Neural cell (in vitro differentiated cells): ENCODE measurements at regions not wholly inside any gene's neighbourhood (a gene's known extent, or its start where the extent isn't known, plus 50 kb on each side); places are given as distances from the start of the nearest gene placed in this dataset.
"Not testable (repeated sequence)": the region's sequence is repeated elsewhere in the genome, so short reads cannot be mapped to it uniquely, and the experiment has no call there.

Source experiments
- H2AFZ ChIP-seq: fragments of 200-600, 300-800 bp; sonication (generic), shearing (Covaris generic); 2 replicates; pipeline ENCODE4 v1.6.0; 2014; ENCODE audit warnings: low read depth, mild to moderate bottlenecking, antibody characterized with exemption, low read length, moderate library complexity
- H3F3A ChIP-seq: fragments of 200-600 bp; shearing (Covaris generic); 2 replicates; pipeline ENCODE4 v1.6.1; 2016; ENCODE audit warnings: mild to moderate bottlenecking, moderate library complexity, mixed read lengths, antibody characterized with exemption, low read length; ENCODE audit not compliant: insufficient read depth, poor library complexity, severe bottlenecking
- H3K27ac ChIP-seq: fragments of 200-600, 300-800 bp; sonication (generic), shearing (Covaris generic); 2 replicates; pipeline ENCODE4 v1.5.1; 2014; ENCODE audit warnings: mild to moderate bottlenecking, low read length, moderate library complexity
- H3K27me3 ChIP-seq: fragments of 300-800, 200-600 bp; sonication (generic), shearing (Covaris generic); 2 replicates; pipeline ENCODE4 v1.6.0; 2014; ENCODE audit warnings: mild to moderate bottlenecking, low read depth, low read length, moderate library complexity; ENCODE audit not compliant: insufficient read depth
- H3K36me3 ChIP-seq: fragments of 300-800, 200-600 bp; sonication (generic), shearing (Covaris generic); 2 replicates; pipeline ENCODE4 v1.5.1; 2014; ENCODE audit warnings: mild to moderate bottlenecking, antibody characterized with exemption, low read length, moderate library complexity; ENCODE audit not compliant: insufficient read depth
- H3K4me2 ChIP-seq: fragments of 300-800, 200-600 bp; sonication (generic), shearing (Covaris generic); 2 replicates; pipeline ENCODE4 v1.6.0; 2014; ENCODE audit warnings: mild to moderate bottlenecking, low read length
- H3K4me3 ChIP-seq: fragments of 300-800, 200-600 bp; sonication (generic), shearing (Covaris generic); 2 replicates; pipeline ENCODE4 v1.5.1; 2014; ENCODE audit warnings: mild to moderate bottlenecking, low read length, moderate library complexity
- H3K79me2 ChIP-seq: fragments of 200-600 bp; shearing (Covaris generic); replicated peaks from 2 replicates; pipeline ENCODE4 v1.6.0; 2014; ENCODE audit warnings: mild to moderate bottlenecking, low read length, moderate library complexity; ENCODE audit not compliant: insufficient read depth
- H3K9ac ChIP-seq: fragments of 300-800, 200-600 bp; sonication (generic), shearing (Covaris generic); 2 replicates; pipeline ENCODE4 v1.6.1; 2016; ENCODE audit warnings: mild to moderate bottlenecking, low read length, mixed read lengths
- H3K9me2 ChIP-seq: fragments of 200-600 bp; shearing (Covaris generic); 2 replicates; pipeline ENCODE4 v1.6.1; 2016; ENCODE audit warnings: mild to moderate bottlenecking, low read length, mixed read lengths; ENCODE audit not compliant: insufficient read depth
- H3K9me3 ChIP-seq: fragments of 200-600, 300-800 bp; sonication (generic), shearing (Covaris generic); 2 replicates; pipeline ENCODE4 v1.6.1; 2016; ENCODE audit warnings: mild to moderate bottlenecking, mixed run types, low read length, moderate library complexity, mixed read lengths
- H4K20me1 ChIP-seq: fragments of 200-600 bp; shearing (Covaris generic); 2 replicates; pipeline ENCODE4 v1.6.1; 2016; ENCODE audit warnings: mild to moderate bottlenecking, mixed run types; ENCODE audit not compliant: insufficient read depth
- EP300 ChIP-seq: fragments of 450-650 bp; conservative IDR thresholded peaks from 2 replicates; pipeline ENCODE4 v1.6.1; 2014; ENCODE audit warnings: antibody characterized with exemption, mild to moderate bottlenecking, moderate library complexity; ENCODE audit not compliant: poor library complexity, severe bottlenecking
- EZH2 ChIP-seq: fragments of 200-600, 300-800 bp; shearing (Covaris generic), sonication (generic); IDR thresholded peaks from 2 replicates; pipeline ENCODE4 v1.6.1; 2014; ENCODE audit warnings: antibody characterized with exemption, low read length, borderline replicate concordance, mild to moderate bottlenecking; ENCODE audit not compliant: insufficient read depth, poor library complexity, severe bottlenecking
- MXI1 ChIP-seq: fragments of 450-650 bp; conservative IDR thresholded peaks from 2 replicates; pipeline ENCODE4 v1.6.1; 2014; ENCODE audit warnings: antibody characterized with exemption, mild to moderate bottlenecking; ENCODE audit not compliant: poor library complexity, severe bottlenecking
- POLR2AphosphoS5 ChIP-seq: IDR thresholded peaks from 2 replicates; pipeline ENCODE4 v1.6.1; 2012
- RAD21 ChIP-seq: fragments of 450-650 bp; conservative IDR thresholded peaks from 2 replicates; pipeline ENCODE4 v1.6.1; 2014; ENCODE audit warnings: antibody characterized with exemption, mild to moderate bottlenecking, moderate library complexity
- SMC3 ChIP-seq: fragments of 450-650 bp; conservative IDR thresholded peaks from 2 replicates; pipeline ENCODE4 v1.6.1; 2014; ENCODE audit warnings: antibody characterized with exemption, mild to moderate bottlenecking, moderate library complexity; ENCODE audit not compliant: poor library complexity
- TAF1 ChIP-seq: IDR thresholded peaks from 2 replicates; pipeline ENCODE4 v1.6.1; 2012; ENCODE audit warnings: low read depth
- TF ChIP-seq, protein P1 (sequence below): fragments of 450-650 bp; IDR thresholded peaks from 2 replicates; pipeline ENCODE4 v1.5.1; 2014; ENCODE audit warnings: antibody characterized with exemption, mild to moderate bottlenecking, moderate library complexity; ENCODE audit not compliant: poor library complexity, severe bottlenecking
- TF ChIP-seq, protein P2 (sequence below): IDR thresholded peaks from 2 replicates; pipeline ENCODE4 v1.6.1; 2012; ENCODE audit warnings: borderline replicate concordance

DNA sequence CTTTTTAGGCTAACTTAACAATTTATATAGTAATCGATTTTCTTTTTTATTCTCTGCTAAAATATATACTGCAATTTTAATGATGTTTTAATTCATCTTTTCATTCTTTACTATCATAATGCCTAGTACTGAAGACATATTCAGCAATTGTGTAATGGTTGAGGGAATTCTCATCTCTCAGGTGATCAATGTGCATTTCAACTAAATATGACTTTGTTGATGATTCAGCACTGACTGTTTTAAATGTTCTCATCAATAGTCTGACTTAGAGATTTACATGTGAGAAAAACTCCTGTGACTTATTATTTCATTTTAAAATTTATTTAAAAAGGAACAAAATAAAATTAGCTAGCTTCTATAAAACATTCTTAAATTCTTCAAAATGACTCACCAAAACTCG, 1450.3 kb downstream of the STIM2 start:
- Histone ChIP-seq H3K4me3 (no peak overlapping the region), H3K9ac (no peak overlapping the region), H4K20me1 (no peaks in the 10 kb centered on the region), H2AFZ (no peak overlapping the region), H3K4me2 (no peak overlapping the region), H3K79me2 (no peaks in the 10 kb centered on the region), H3K36me3 (no peaks in the 10 kb centered on the region), H3F3A (no peaks in the 10 kb centered on the region), H3K9me2 (no peaks in the 10 kb centered on the region), H3K27me3 (no peaks in the 10 kb centered on the region), H3K27ac (no peak overlapping the region), H3K9me3 (no peaks in the 10 kb centered on the region)
- TF ChIP-seq EP300 (no peak), SMC3 (no peak), TAF1 (no peak), RAD21 (no peak), POLR2AphosphoS5 (no peak), EZH2 (no peak), MXI1 (no peak)
- TF ChIP-seq, protein P1, sequence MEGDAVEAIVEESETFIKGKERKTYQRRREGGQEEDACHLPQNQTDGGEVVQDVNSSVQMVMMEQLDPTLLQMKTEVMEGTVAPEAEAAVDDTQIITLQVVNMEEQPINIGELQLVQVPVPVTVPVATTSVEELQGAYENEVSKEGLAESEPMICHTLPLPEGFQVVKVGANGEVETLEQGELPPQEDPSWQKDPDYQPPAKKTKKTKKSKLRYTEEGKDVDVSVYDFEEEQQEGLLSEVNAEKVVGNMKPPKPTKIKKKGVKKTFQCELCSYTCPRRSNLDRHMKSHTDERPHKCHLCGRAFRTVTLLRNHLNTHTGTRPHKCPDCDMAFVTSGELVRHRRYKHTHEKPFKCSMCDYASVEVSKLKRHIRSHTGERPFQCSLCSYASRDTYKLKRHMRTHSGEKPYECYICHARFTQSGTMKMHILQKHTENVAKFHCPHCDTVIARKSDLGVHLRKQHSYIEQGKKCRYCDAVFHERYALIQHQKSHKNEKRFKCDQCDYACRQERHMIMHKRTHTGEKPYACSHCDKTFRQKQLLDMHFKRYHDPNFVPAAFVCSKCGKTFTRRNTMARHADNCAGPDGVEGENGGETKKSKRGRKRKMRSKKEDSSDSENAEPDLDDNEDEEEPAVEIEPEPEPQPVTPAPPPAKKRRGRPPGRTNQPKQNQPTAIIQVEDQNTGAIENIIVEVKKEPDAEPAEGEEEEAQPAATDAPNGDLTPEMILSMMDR: no peak
- TF ChIP-seq, protein P2, sequence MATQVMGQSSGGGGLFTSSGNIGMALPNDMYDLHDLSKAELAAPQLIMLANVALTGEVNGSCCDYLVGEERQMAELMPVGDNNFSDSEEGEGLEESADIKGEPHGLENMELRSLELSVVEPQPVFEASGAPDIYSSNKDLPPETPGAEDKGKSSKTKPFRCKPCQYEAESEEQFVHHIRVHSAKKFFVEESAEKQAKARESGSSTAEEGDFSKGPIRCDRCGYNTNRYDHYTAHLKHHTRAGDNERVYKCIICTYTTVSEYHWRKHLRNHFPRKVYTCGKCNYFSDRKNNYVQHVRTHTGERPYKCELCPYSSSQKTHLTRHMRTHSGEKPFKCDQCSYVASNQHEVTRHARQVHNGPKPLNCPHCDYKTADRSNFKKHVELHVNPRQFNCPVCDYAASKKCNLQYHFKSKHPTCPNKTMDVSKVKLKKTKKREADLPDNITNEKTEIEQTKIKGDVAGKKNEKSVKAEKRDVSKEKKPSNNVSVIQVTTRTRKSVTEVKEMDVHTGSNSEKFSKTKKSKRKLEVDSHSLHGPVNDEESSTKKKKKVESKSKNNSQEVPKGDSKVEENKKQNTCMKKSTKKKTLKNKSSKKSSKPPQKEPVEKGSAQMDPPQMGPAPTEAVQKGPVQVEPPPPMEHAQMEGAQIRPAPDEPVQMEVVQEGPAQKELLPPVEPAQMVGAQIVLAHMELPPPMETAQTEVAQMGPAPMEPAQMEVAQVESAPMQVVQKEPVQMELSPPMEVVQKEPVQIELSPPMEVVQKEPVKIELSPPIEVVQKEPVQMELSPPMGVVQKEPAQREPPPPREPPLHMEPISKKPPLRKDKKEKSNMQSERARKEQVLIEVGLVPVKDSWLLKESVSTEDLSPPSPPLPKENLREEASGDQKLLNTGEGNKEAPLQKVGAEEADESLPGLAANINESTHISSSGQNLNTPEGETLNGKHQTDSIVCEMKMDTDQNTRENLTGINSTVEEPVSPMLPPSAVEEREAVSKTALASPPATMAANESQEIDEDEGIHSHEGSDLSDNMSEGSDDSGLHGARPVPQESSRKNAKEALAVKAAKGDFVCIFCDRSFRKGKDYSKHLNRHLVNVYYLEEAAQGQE: no peak

DNA sequence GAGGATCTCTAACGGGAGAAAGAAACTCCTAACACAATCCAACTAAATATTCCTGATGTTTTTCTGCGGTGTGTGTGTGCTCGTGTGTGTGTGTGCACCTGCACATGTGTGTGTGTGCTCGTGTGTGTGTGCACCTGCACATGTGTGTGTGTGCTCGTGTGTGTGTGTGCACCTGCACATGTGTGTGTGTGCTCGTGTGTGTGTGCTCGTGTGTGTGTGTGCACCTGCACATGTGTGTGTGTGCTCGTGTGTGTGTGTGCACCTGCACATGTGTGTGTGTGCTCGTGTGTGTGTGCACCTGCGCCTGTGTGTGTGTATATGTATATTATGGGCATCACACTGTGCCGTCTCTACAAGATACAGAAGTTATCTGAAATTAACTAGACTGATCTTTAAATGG, 1451.9 kb downstream of the STIM2 start:
- not testable (repeated sequence) for H3K27ac ChIP-seq, H4K20me1 ChIP-seq, H3K79me2 ChIP-seq, H3K9ac ChIP-seq, H3F3A ChIP-seq, H2AFZ ChIP-seq, H3K9me2 ChIP-seq, H3K36me3 ChIP-seq, H3K9me3 ChIP-seq, H3K27me3 ChIP-seq, H3K4me2 ChIP-seq, H3K4me3 ChIP-seq
